ENCODE measurements at regions not wholly inside any gene's neighbourhood (a gene's known extent, or its start where the extent isn't known, plus 50 kb on each side); places are given as distances from the start of the nearest gene placed in this dataset.

GRCh38 chr5:152686931-152687330 lies 281.9 kb upstream of the NMUR2 start:
- no peak for TF ChIP-seq CTCF (IDR thresholded peaks at IDR 0.05)
- no peak for DNase-seq (ENCODE audit: extremely low spot score, unreplicated experiment)
- Mint-ChIP-seq H3K27me3 (ENCODE audit: unreplicated experiment) (no peaks in the 10 kb centered on the region), H3K36me3 (ENCODE audit: unreplicated experiment) (no peaks in the 10 kb centered on the region), H3K4me1 (ENCODE audit: unreplicated experiment) (peaks cover 5% of the 10 kb centered on the region), H3K9me3 (ENCODE audit: unreplicated experiment) (peaks cover 14% of the 10 kb centered on the region), H3K27ac (ENCODE audit: unreplicated experiment) (no peak overlapping the region), H3K4me3 (ENCODE audit: unreplicated experiment) (no peak overlapping the region)

GRCh38 chr5:152688561-152689249 lies 283.6 kb upstream of the NMUR2 start:
- TF ChIP-seq CTCF (IDR thresholded peaks at IDR 0.05), result no peak
- Mint-ChIP-seq H3K4me3 (ENCODE audit: unreplicated experiment) (no peak overlapping the region), H3K9me3 (ENCODE audit: unreplicated experiment) (peaks cover 14% of the 10 kb centered on the region), H3K27ac (ENCODE audit: unreplicated experiment) (no peak overlapping the region), H3K36me3 (ENCODE audit: unreplicated experiment) (no peaks in the 10 kb centered on the region), H3K27me3 (ENCODE audit: unreplicated experiment) (no peaks in the 10 kb centered on the region), H3K4me1 (ENCODE audit: unreplicated experiment) (peaks cover 5% of the 10 kb centered on the region)
- no peak for DNase-seq (ENCODE audit: extremely low spot score, unreplicated experiment)

- DNase-seq (ENCODE audit: extremely low spot score, unreplicated experiment), result no peak
- H3K4me1 Mint-ChIP-seq (ENCODE audit: unreplicated experiment), result peaks cover 5% of the 10 kb centered on the region
- no peaks in the 10 kb centered on the region for H3K36me3 Mint-ChIP-seq (ENCODE audit: unreplicated experiment)
- H3K27ac Mint-ChIP-seq (ENCODE audit: unreplicated experiment), result no peak overlapping the region
- no peak overlapping the region for H3K4me3 Mint-ChIP-seq (ENCODE audit: unreplicated experiment)
- TF ChIP-seq CTCF (IDR thresholded peaks at IDR 0.05), result no peak
- peaks cover 14% of the 10 kb centered on the region for H3K9me3 Mint-ChIP-seq (ENCODE audit: unreplicated experiment)
- peaks cover 3% of the 10 kb centered on the region for H3K27me3 Mint-ChIP-seq (ENCODE audit: unreplicated experiment)
These were observed 284.2 kb upstream of the NMUR2 start for GRCh38 chr5:152689250-152689711.

GRCh38 chr5:152694231-152694630 lies 289.2 kb upstream of the NMUR2 start:
- H3K9me3 Mint-ChIP-seq (ENCODE audit: unreplicated experiment), result peaks cover 4% of the 10 kb centered on the region
- H3K36me3 Mint-ChIP-seq (ENCODE audit: unreplicated experiment), result no peaks in the 10 kb centered on the region
- TF ChIP-seq CTCF (IDR thresholded peaks at IDR 0.05), result no peak
- DNase-seq (ENCODE audit: extremely low spot score, unreplicated experiment), result no peak
- H3K4me3 Mint-ChIP-seq (ENCODE audit: unreplicated experiment), result no peak overlapping the region
- no peaks in the 10 kb centered on the region for H3K4me1 Mint-ChIP-seq (ENCODE audit: unreplicated experiment)
- H3K27ac Mint-ChIP-seq (ENCODE audit: unreplicated experiment), result no peak overlapping the region
- peaks cover 3% of the 10 kb centered on the region for H3K27me3 Mint-ChIP-seq (ENCODE audit: unreplicated experiment)

GRCh38 chr5:152701305-152701949 lies 296.3 kb upstream of the NMUR2 start:
- no peak for TF ChIP-seq CTCF (IDR thresholded peaks at IDR 0.05)
- Mint-ChIP-seq H3K27ac (ENCODE audit: unreplicated experiment) (no peak overlapping the region), H3K9me3 (ENCODE audit: unreplicated experiment) (peaks cover 12% of the 10 kb centered on the region), H3K27me3 (ENCODE audit: unreplicated experiment) (no peaks in the 10 kb centered on the region), H3K4me3 (ENCODE audit: unreplicated experiment) (no peak overlapping the region), H3K4me1 (ENCODE audit: unreplicated experiment) (no peaks in the 10 kb centered on the region), H3K36me3 (ENCODE audit: unreplicated experiment) (no peaks in the 10 kb centered on the region)
- no peak for DNase-seq (ENCODE audit: extremely low spot score, unreplicated experiment)

Data from osteocyte (in vitro differentiated cells).